ENCODE measurements at regions not wholly inside any gene's neighbourhood (a gene's known extent, or its start where the extent isn't known, plus 50 kb on each side); places are given as distances from the start of the nearest gene placed in this dataset.

DNA sequence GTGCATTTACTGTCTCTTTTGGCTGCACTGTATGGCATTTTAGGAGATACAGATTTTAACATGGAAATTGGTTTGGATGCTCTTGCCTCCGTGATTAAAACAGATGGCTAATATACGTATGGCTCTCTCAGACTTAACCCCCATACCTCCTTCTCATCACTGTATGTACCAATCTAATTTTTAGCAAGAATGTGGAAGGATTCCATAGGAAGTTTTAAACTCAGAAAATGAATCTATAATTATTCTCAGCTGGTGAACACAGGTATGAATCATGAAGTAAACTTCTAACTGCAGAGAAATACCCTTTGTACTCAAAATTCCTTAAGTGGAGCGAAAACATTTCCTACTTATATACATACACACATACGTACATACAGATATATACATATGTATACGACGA is 210.5 kb upstream of the NEIL3 start:
- Histone ChIP-seq H3K36me3 (no peaks in the 10 kb centered on the region), H3K4me3 (no peak overlapping the region)
- DNase-seq: no peak

DNA sequence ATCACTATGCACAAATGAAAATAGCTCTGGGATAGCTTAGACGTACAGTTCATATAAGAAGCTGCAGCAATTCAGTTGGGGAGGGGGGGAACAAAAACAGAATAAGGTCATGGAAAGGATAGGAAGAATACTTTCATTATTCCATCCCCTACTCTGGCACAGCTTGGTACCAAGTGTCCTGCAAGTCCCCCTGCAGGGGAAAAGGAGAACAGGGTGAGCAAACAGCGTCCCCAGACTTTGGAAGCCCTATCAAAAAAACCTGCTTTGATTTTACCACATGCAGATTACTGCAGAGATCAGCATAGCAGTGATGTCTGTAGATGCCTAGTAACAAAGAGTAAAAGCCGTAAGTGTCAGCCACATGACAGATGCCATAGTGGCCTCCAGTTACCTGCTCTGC is 209.4 kb upstream of the NEIL3 start:
- no peaks in the 10 kb centered on the region for H3K9me3 ChIP-seq
- no peaks in the 10 kb centered on the region for H3K36me3 ChIP-seq

More for the DNA sequence above, 210.5 kb upstream of the NEIL3 start:
- no peaks in the 10 kb centered on the region for H3K9me3 ChIP-seq
- no peaks in the 10 kb centered on the region for H3K27me3 ChIP-seq

DNA sequence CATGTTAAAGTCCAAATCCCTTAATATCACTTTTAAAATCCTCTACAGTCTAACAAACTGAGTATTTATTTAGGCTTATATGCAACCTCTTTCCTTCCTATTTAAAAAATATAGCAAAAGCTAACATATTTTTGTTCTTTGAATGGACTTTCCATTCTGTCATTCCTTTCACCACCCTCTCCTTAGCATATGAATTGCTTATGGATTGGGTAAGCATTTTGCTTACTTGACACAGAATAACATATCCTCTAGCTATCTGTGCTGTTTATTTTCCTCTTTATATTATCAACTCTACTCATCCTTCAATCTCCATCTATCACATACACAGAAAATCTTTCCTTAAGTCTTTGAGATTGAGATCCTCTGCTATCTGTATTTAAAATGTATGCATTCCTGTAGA is 206.1 kb upstream of the NEIL3 start:
- no peak for DNase-seq
- Histone ChIP-seq H3K4me3 (no peak overlapping the region), H3K9me3 (no peaks in the 10 kb centered on the region), H3K36me3 (no peaks in the 10 kb centered on the region), H3K27me3 (no peaks in the 10 kb centered on the region)

More for the DNA sequence above, 209.4 kb upstream of the NEIL3 start:
- Histone ChIP-seq H3K27me3 (no peaks in the 10 kb centered on the region), H3K4me3 (no peak overlapping the region)
- no peak for DNase-seq

DNA sequence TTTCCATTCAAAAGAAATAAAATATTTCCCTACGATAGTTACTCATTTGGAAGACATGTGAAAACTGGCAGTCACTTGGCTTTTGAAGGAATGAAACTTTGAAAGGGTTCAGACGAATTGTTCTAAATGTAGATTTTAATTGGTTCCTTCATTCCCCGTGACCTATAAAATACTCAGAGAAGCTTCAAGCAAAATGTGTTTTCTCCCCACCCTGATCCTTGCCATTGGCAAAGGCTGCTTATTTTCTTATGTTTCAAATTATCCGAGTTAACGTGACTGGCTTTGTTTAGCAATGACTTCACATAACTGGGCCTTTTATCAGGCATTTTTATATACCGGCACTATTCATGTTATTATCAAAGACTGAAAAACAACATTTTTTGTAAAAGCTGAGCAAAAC is 204.1 kb upstream of the NEIL3 start:
- DNase-seq: no peak
- no peaks in the 10 kb centered on the region for H3K27me3 ChIP-seq

DNA sequence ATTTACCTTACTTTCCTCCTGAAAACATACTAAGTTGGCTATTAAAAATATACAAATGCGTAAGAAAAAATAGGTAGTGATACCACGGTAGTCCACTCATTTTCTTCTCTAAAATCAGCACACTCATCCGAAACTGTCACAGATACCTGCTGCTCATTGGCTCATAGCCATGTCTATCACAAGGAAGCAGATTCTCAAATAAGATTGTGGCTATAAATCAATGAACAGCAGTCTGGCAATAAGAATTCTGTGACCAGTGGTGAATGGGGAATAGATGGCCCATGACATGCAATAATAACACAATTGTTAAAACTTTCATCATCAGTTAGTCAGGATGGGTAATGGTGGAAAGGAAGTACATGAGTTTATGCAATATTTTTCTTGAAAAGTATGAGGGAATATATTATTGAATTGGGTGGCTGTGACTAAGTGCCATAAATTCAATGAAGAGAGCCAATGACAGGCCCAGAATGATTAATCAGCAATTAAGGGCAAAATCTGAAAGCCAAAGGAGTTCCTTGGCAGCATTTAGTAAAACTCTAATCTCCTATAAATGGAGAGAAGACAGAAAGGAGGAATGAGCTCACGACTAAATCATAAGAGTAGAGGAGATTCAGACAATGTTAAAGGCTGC is 202.3 kb upstream of the NEIL3 start:
- Histone ChIP-seq H3K27me3 (no peaks in the 10 kb centered on the region), H3K36me3 (no peaks in the 10 kb centered on the region), H3K4me3 (no peak overlapping the region), H3K9me3 (peaks cover 5% of the 10 kb centered on the region)
- peak; percentile 16 for DNase-seq

More for the DNA sequence above, 204.1 kb upstream of the NEIL3 start:
- H3K36me3 ChIP-seq: no peaks in the 10 kb centered on the region
- H3K4me3 ChIP-seq: no peak overlapping the region
- no peaks in the 10 kb centered on the region for H3K9me3 ChIP-seq

DNA sequence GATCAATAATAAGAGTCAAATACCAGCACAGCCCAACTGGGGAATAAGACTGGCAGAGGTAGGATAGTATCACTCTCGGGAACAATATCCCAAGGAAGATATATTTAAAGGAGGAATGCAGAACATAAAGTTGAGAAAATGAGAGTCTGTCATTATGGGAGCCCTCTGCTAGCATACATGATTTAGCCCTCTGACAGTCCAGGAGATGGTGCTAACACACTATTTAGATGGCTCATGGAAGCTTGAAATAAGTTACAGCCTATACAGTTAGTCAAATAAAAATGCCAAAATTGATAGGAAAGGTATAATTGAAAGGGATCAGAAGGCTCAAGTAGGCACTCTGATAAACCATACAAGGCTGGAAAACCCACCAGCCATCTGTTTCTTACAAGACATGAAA is 201.0 kb upstream of the NEIL3 start:
- Histone ChIP-seq H3K27me3 (no peaks in the 10 kb centered on the region), H3K36me3 (no peaks in the 10 kb centered on the region), H3K9me3 (peaks cover 14% of the 10 kb centered on the region), H3K4me3 (no peak overlapping the region)
- no peak for DNase-seq

GRCh38 chr4:177109769-177110168 is 199.9 kb upstream of the NEIL3 start:
- Histone ChIP-seq H3K27me3 (no peaks in the 10 kb centered on the region), H3K36me3 (no peaks in the 10 kb centered on the region), H3K4me3 (no peak overlapping the region), H3K9me3 (peaks cover 17% of the 10 kb centered on the region)
- no peak for DNase-seq

- Histone ChIP-seq H3K9me3 (peaks cover 35% of the 10 kb centered on the region), H3K27me3 (no peaks in the 10 kb centered on the region), H3K4me3 (no peak overlapping the region), H3K36me3 (peaks cover 3% of the 10 kb centered on the region)
- no peak for DNase-seq
Observed at GRCh38 chr4:177116161-177116560, 193.5 kb upstream of the NEIL3 start.

GRCh38 chr4:177117256-177117655 is 192.4 kb upstream of the NEIL3 start:
- no peaks in the 10 kb centered on the region for H3K27me3 ChIP-seq
- DNase-seq: no peak
- H3K4me3 ChIP-seq: no peak overlapping the region
- peaks cover 3% of the 10 kb centered on the region for H3K36me3 ChIP-seq
- H3K9me3 ChIP-seq: peaks cover 42% of the 10 kb centered on the region

DNA sequence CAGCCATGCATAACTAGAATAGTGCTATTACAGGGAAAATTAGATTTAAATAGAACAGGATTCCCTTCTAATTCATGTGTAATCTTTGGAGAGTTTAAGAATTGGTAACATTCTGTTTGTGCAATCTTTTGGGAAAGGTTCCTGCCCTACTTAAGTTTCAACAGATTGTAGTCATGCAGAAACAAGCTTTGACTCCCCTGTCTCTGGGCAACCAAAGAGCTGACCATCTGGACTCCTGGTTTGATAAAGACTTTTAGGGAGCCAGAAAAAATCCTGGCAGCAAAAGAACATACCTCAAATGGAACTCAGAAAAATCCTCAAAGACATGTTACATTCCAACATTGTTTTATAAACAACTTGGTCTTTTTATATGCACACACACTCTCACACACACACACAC is 191.1 kb upstream of the NEIL3 start:
- Histone ChIP-seq H3K9me3 (peaks cover 34% of the 10 kb centered on the region), H3K27me3 (no peaks in the 10 kb centered on the region), H3K4me3 (no peak overlapping the region), H3K36me3 (peaks cover 3% of the 10 kb centered on the region)
- peak; percentile 100 for DNase-seq

GRCh38 chr4:177119021-177119471 is 190.6 kb upstream of the NEIL3 start:
- H3K4me3 ChIP-seq: no peak overlapping the region
- peaks cover 30% of the 10 kb centered on the region for H3K9me3 ChIP-seq
- no peak for DNase-seq
- peaks cover 3% of the 10 kb centered on the region for H3K36me3 ChIP-seq
- no peaks in the 10 kb centered on the region for H3K27me3 ChIP-seq

GRCh38 chr4:177119691-177120090 is 190.0 kb upstream of the NEIL3 start:
- Histone ChIP-seq H3K4me3 (no peak overlapping the region), H3K9me3 (peaks cover 30% of the 10 kb centered on the region), H3K27me3 (no peaks in the 10 kb centered on the region), H3K36me3 (peaks cover 3% of the 10 kb centered on the region)
- DNase-seq: no peak

GRCh38 chr4:177123811-177124210 is 185.9 kb upstream of the NEIL3 start:
- peaks cover 50% of the 10 kb centered on the region for H3K9me3 ChIP-seq
- no peak for DNase-seq

DNA sequence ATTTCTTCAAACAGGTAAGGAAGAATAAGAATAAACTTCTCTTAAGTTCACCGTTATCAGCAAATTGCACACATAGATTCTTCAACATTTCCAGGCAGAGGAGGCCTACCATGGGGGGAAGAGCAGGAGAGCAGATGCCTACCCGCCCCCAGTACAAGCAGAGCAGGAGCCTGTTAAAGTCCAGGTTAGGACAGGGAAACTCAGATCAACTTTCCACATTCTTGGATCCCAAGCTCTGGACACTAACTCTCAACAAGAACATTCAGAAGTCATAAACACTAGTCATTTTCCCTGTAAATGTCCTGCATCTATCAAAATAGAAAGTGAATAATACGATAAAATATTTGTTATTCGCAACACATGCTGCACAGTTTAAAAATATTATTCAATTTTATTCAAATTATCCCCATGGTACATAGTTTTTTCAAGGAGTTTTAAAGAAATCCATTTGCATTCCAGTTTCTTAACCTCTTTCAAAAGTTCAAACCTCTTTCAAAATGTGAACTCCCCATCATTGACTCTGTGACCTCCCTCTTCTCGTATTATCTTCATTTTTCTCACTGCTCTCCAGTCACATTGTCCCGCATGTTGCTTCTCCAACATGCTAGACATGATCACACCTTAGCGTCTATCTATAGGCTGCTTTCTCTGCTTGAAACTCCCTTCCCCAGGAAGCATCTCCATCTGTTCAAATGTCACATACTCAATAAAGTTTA is 185.2 kb upstream of the NEIL3 start:
- DNase-seq: no peak
- H3K9me3 ChIP-seq: peaks cover 57% of the 10 kb centered on the region
- peaks cover 7% of the 10 kb centered on the region for H3K36me3 ChIP-seq

More at GRCh38 chr4:177123811-177124210, 185.9 kb upstream of the NEIL3 start:
- H3K27me3 ChIP-seq: no peaks in the 10 kb centered on the region
- no peak overlapping the region for H3K4me3 ChIP-seq
- peaks cover 7% of the 10 kb centered on the region for H3K36me3 ChIP-seq

DNA sequence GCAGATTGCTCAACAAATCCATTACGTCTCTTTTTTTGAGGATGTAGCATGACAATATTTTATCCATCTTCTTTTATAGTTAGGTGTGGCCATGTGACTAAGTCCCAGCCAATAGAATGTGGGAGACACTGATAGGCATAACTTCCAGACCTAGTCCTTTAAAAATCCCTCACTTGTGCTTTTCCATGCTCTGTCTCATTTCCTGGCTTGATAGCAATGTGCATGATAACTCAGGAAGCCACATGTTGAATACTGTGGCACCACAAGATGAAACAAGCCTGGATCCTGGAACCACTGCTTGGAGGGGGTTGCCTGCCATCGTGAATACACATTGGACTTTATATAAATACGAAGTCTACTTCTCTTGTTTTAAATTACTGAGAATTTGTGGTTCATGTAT is 184.0 kb upstream of the NEIL3 start:
- no peak overlapping the region for H3K4me3 ChIP-seq
- no peak for DNase-seq
- no peaks in the 10 kb centered on the region for H3K27me3 ChIP-seq
- H3K9me3 ChIP-seq: peaks cover 56% of the 10 kb centered on the region
- peaks cover 4% of the 10 kb centered on the region; the same call in 1 of the 2 replicates for H3K36me3 ChIP-seq

More for the DNA sequence above, 185.2 kb upstream of the NEIL3 start:
- no peaks in the 10 kb centered on the region for H3K27me3 ChIP-seq
- H3K4me3 ChIP-seq: no peak overlapping the region

GRCh38 chr4:177127658-177128057 is 182.0 kb upstream of the NEIL3 start:
- Histone ChIP-seq H3K27me3 (no peaks in the 10 kb centered on the region), H3K4me3 (no peak overlapping the region), H3K9me3 (peaks cover 52% of the 10 kb centered on the region), H3K36me3 (peaks cover 4% of the 10 kb centered on the region; the same call in 1 of the 2 replicates)
- no peak for DNase-seq

GRCh38 chr4:177128306-177128705 is 181.4 kb upstream of the NEIL3 start:
- H3K36me3 ChIP-seq: peaks cover 4% of the 10 kb centered on the region; the same call in 1 of the 2 replicates
- DNase-seq: no peak
- H3K4me3 ChIP-seq: no peak overlapping the region
- H3K27me3 ChIP-seq: no peaks in the 10 kb centered on the region
- H3K9me3 ChIP-seq: peaks cover 52% of the 10 kb centered on the region

DNA sequence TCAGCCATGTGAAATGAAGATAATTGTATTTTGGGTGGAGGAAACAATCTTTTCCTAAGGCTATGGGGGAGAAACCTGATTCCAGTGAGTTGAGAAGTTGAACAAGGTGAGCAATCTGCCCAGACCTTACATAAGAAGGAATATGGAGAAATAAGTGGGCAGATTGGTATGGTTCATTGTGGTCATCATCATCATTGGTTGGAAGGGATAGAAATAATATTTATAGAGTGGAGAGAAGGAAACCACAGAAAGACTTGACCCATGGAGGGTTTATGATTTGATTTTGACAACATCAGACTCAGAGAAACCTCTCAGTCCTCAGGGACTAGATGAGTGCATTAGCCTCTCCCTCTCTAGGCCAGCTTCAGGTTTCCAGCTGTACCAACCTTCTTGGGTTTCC is 177.9 kb upstream of the NEIL3 start:
- H3K27me3 ChIP-seq: no peaks in the 10 kb centered on the region
- no peak for DNase-seq
- peaks cover 4% of the 10 kb centered on the region; the same call in 1 of the 2 replicates for H3K36me3 ChIP-seq
- peaks cover 58% of the 10 kb centered on the region for H3K9me3 ChIP-seq
- H3K4me3 ChIP-seq: no peak overlapping the region

Data from MG63 (cell line).